DMS53 treated with DMSO at 0.1 percent for 48 hours (cell line): ENCODE measurements at regions not wholly inside any gene's neighbourhood (a gene's known extent, or its start where the extent isn't known, plus 50 kb on each side); places are given as distances from the start of the nearest gene placed in this dataset.
"Not testable (repeated sequence)": the region's sequence is repeated elsewhere in the genome, so short reads cannot be mapped to it uniquely, and the experiment has no call there.

ENCODE experiments used
- DNase-seq: peaks from one replicate; lab custom pipeline; 2025; ENCODE audit not compliant: unreplicated experiment; lab: John Stamatoyannopoulos, UW

DNA sequence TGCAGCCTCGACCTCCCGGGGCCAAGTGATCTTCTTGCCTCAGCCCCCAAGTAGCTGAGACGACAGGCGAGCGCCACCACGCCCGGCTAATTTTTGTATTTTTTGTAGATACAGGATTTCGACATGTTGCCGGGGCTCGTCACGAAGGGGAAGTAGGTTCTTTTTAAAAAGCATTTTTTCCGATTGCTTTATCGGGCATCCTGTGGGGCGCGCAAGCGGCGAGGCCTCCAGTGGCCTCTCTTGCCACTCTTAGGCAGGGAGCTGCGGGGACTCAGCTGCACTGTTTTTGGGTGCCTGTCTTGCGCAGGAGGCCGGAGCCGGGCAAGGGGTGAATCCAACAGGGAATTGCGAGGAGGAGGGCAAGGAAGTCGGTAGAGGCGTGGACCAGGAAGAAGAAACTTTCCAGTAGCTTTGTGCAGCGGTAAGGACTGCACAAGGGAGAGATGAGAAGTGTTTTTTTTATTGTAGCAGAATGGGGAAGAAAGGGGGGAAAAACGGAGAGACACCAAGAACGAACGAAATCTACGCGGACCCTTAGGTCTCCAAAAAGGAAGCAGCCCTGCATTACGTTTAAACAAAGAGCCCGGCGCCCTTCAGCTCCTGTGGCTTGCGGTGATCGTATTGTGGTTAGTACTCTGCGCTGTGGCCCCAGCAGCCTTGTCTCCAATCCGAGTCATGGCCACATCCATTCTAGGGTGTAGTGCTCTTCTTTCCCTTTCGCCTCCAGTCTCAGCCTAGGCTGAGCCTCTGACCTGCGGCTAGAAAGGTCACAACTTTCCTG, 164.8 kb downstream of the PPIAL4G start:
- DNase-seq, result no peak

DNA sequence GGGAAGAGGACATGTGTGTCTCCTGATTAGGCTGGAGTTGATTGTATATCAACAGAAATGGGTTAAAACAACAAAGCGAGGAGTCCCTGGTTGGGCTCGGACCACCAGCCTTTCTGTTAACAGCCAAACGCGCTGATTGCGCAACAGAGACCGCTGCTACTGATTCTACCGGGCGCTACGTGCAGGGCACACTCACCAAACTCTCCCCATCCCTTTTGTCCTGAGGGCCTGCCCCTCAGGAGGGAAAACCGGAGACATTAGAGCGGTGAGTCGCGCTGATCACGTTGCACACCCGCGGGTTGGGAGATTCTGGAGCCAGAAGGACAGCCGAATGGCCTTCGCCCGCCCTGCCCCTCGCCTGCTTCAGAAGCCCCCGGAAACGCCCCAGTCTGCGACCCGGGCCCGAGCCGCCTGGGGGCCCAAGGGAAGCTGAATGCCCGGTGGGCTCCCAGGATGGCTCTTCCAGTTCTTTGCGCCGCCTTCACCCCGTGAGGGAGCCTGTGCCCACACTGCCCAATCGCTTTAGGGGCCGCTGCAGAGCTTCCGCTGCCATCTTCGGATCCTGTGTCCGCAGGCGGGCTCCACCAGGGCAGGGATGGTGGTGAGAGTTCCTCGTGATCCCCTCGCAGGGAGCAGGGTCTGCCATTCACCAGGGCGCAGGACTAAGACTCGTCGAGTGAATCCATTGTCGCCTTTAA, 165.4 kb upstream of the NBPF11 start:
- DNase-seq, result no peak

DNA sequence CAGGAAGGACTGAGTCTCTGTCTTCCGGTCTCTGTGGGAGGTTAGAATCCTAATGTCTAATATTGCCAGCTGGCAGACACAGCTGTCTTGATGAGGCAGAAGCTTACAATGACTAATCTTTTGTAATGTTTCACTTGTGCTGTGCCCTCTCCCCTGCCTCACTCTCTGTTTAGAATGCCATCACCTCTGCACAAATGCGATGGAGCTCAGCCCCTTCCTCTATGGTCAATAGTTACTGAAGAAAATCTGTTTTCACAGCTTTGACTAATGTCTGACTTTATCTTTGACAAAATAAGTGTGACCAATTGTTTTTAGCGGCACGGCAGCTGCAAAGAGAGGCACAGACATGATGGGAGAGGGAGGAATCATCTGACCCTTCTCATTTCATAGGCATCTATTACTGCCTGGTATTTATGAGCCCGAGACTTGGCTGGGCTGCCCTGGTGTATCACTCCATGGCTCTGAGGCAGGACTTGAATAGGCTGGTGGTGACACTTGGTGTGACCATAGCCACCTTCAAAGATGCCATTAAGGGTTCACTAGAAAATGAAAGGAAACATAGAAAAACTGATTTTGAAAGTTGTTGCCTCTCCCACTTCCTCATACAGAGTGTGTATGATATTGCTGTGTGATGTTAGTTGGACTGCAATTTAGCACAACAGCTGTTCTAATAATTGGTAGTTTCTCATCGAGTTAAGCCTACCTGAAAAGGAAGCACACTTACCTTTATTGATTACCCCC, 163.2 kb upstream of the NBPF11 start:
- DNase-seq, result no peak

DNA sequence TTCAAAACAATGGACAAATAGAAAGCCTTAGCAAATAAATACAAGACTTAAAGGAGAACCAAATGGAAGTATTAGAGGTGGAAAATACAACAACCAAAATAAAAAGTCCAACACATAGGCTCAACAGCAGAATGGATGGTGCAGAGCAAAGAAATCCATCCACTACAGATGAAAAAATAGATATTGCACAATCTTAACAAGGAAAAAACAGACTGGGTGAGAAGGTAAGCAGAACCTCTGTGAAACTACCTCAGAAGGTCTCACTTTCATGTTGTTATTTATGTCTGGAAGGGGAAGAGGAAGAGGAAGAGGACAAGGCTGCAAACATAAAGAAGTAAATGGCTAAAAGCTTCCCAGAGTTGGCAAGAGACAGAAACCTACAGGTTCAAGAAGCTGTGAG, 158.7 kb upstream of the NBPF11 start:
- no peak for DNase-seq

DNA sequence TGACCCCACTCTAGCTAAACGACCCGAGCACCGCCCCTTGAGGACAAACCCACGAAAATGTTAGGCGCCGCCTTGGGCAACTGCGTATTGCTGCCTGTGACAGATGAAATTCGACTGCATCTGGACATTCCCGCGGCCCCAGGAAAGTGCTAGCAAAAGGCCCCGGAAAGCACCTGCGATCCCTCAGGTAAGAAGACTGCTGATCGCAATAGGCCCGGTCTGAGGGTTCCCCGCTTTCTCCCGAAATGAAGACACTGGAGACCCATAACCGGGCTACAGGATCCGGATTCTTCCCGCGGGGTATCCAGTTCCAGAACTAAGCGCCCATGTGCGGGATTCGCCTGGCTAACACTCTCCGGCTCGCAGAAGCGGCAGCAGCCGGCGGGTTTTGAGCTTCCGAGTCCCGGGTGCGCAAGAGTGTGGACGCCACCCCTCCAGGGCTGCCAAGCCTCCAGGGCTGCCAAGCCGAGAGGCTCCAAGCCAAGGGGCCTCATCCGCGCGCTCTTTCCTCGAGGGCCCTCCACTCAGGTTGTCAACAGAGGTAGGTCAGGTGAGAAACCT, 157.9 kb upstream of the NBPF11 start:
- DNase-seq, result peak; percentile 7

DNA sequence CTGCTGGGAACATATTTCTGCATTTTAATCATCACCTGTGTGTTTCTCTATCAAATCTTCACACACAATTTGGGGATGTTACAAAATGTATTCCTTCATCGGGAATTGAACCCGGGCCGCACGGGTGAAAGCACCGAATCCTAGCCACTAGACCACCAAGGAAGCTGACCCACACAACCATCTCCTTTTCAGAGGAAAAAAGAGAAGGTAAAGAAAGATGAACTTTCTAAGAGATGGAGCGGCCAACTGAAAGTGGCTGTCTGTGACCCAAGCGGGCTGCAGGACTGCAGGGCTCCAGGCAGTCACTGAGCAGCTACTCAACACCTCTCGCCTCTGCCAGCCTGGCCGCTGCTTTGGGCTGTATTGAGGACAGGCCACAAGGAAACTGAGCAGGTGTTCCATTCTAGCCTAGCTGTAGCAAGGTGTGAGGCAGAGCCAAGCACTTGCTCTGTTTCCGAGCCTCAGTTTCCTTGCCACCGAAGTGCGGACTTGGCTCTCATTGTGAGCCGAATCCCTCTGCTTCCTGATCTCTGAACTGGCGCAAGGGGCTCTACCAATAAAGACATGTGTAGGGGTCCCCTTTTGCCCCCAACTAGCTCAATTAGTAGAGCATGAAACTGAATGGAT, 156.9 kb upstream of the NBPF11 start:
- DNase-seq, result no peak

DNA sequence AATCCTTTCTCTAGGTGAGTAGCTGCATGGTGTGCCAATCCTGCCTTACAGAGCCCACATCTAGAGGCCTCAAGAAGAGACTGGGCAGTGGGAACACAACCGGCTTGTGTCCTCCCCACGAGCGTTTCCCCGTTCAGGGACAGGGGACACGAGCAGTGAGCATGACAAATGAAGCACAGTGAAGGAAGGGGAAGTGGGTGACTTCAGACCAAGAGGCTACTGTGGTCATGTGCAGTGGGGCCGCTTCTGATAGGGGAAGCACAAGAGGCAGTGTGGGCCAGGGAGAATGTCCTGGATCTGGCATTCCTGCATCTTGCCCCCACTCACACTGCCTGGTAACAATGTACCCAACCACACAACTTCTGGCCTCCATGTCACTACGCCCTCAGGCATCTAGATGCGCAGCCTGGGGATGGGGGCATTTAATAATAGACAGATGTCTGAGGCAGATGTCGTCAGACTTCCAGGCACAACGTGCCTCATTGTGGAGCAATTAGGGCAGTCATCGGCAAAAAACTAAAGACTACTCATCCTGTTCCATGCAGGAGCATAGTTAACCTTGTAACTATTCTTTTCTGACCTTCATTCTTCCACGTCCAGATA, 155.6 kb upstream of the NBPF11 start:
- DNase-seq, result no peak

DNA sequence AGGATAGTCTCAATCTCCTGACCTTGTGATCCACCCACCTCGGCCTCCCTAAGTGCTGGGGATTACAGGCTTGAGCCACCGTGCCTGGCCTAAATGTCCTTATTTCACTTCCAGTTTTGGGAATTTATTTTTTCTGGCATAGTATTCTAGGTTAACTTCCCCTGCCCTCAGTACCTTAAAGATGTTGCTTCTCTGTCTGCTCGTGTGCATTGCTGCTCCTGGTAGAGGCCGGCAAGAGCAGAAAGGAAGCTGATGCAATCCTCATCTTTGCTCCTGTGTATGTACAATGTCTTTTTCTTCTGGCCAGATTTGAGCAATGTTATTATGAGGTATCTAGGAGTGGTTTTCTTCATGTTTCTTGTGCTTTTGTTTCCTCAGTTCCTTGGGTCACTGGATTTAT, 152.9 kb upstream of the NBPF11 start:
- not testable (repeated sequence) for DNase-seq

DNA sequence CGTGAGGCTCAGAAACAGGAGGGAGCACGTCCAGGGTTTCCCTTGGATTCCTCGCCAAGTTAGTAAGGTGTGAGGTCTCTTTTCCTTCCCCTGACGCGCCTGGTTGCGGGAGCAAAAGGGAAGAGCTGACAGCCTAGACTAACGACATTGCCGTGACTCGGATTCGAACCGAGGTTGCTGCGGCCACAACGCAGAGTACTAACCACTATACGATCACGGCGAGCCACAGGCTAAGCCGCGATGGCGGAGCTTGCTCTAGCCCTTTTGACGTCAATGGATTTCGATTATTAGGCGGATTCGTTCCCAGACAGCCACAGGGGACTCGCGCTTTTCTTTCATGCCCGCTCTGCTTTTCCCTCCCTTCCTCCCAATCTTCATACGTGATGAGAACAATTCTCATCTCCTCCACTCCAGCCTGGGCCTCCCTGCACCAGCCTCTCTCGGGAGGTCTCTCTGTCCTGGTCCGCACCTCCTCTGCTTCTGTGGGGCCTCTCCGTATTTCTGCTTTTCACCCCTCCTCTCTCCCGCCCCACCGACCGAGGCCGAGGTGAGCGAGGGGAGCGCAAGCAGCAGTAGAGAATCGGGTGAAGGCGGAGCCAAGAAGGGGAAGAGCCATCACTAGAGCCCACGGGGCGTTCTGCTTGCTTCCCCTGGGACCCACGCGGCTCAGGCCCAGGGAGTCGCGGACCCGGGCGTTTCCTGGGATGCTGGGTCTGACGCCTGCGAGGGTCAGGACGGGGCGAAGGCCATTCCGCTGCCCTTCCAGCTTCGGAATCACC, 150.7 kb upstream of the NBPF11 start:
- DNase-seq, result not testable (repeated sequence)

DNA sequence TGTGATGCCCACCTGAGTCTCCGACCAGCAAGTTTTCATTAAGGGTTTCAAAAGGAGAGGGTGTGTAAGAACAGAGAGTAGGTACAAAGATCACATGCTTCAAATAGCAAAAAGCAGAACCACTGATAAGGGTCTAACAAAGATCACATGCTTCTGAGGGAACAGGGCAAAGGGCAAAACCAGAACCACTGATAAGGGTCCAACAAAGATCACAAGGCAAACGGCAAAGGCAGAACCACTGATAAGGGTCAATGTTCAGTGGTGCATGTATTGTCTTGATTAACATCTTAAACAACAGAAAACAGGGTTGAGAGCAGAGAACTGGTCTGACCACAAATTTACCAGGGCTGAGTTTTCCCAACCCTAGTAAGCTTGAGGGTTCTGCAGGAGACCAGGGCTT, 145.8 kb upstream of the NBPF11 start:
- not testable (repeated sequence) for DNase-seq

DNA sequence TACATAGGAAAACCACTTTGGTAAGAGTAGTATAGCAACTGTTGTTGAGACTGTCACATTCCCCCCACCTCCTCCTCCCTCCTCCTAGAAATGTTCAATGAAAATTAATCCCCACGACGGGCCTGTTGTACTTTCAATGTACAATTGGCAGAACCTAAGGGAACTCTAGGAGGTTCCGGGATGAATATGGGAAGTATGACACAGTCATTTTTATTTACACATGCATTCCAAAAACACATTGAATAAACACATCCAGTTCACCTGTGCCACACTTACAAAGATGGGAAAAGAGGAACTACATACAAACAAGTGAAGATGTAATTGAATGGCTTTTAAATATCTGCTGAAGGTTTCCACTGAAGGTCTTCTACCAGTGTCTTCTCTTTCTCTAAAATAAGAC, 144.4 kb upstream of the NBPF11 start:
- DNase-seq, result peak; percentile 4

DNA sequence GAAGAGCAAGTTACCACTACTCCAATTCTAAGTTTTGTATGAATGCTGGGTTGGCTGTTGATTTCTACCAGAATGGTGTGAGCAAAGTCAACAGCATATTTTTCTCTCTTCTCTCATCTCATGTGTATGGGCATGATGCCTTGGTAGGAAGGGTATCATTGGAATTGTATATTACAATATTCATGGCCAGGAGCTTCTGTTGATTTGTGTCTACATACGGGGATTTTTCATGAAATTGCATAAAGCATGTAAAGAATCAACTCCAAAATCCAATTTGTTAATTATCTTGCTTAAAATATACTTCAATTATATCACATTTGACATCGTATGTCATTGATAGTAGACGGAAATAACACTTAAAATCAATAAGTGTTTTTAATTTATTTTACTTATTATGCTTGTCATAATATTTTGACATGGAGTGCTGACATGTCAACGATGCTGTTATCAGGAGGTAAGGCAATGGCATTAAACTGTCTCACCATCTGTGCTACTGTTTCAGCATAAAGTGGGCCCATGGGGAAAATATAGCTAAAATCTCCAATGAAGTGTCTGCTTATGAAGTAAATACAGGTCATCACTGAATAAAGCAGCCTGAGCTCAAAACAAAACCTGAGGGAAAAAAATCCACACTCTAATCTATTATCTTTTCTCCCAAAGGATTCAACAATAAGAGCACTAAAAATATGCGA, 142.2 kb upstream of the NBPF11 start:
- no peak for DNase-seq

DNA sequence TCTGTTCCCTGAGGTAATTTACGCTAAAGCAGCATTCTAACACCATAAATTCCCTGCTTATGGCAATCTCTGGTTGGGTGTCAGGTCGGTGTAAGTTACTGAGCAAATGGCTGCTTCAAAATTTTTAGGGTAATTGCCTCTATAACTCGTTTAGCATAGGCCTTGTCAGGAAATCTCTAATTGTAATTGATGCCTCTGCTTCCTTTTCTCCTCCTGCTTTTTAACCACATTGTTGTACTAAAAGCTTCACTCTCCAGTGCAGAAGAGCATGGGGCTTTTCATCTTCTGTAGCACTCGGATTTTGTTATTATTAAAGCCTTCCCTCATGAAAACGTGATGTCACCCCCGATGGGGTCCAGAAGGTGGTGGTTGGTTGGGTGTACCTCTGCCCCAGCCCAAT, 141.6 kb upstream of the NBPF11 start:
- DNase-seq, result no peak

DNA sequence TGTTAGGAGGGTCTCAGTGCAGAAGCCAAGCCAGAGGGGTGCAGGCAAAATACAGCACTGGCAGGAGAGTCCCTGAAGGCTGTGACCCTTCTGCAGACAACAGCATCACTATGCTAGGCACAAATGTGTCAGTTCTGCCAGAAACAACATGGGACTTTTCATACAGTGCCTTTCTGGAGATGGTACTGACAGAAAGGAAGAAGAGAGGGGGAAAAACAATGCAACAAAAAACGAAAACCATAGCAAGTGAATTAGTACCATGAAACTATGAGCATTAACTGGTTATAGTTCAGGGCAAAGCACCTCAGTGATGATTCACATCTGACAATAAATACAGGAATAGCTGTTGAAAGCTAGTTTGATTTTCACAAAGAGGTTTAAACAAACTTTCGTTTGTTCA, 140.8 kb upstream of the NBPF11 start:
- no peak for DNase-seq

DNA sequence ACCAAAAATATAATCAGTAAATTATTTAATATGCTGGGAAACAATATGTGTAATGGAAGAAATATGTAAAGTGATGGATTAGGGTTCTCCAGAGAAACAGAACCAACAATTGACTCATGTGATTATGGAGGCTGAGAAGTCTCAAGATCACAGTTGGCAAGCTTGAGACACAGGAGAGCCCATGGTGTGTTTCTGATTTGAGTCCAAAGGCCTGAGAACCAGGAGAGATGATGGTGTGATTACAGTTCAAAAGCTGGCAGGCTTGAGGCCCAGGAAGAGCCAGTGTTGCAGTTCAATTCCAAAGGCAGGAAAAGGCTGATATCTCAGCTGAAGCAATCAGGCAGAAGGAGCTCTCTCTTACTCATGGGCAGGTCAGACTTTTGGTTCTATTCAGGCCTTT, 138.8 kb upstream of the NBPF11 start:
- DNase-seq, result no peak

DNA sequence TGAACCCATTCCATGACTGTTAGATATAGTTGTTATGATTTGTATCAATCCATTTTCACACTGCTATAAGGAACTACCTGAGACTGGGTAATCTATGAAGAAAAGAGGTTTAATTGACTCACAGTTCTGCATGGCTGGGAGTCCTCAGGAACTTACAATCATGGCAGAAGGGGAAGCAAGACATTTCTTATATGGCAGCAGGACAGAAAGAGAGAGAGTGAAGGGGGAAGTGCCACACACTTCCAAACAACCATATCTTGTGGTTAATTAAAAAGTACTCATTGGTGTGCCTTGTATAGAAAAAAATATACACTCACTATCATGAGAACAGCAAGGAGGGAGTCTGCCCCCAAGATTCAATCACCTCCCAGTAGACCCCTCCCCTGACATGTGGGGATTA, 137.6 kb upstream of the NBPF11 start:
- DNase-seq, result no peak

DNA sequence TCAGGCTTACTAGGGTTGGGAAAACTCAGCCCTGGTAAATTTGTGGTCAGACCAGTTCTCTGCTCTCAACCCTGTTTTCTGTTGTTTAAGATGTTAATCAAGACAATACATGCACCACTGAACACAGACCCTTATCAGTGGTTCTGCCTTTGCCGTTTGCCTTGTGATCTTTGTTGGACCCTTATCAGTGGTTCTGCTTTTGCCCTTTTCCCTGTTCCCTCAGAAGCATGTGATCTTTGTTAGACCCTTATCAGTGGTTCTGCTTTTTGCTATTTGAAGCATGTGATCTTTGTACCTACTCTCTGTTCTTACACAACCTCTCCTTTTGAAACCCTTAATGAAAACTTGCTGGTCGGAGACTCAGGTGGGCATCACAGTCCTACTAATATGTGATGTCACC, 133.9 kb upstream of the NBPF11 start:
- DNase-seq, result not testable (repeated sequence)

DNA sequence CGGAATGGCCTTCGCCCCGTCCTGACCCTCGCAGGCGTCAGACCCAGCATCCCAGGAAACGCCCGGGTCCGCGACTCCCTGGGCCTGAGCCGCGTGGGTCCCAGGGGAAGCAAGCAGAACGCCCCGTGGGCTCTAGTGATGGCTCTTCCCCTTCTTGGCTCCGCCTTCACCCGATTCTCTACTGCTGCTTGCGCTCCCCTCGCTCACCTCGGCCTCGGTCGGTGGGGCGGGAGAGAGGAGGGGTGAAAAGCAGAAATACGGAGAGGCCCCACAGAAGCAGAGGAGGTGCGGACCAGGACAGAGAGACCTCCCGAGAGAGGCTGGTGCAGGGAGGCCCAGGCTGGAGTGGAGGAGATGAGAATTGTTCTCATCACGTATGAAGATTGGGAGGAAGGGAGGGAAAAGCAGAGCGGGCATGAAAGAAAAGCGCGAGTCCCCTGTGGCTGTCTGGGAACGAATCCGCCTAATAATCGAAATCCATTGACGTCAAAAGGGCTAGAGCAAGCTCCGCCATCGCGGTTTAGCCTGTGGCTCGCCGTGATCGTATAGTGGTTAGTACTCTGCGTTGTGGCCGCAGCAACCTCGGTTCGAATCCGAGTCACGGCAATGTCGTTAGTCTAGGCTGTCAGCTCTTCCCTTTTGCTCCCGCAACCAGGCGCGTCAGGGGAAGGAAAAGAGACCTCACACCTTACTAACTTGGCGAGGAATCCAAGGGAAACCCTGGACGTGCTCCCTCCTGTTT, 128.9 kb upstream of the NBPF11 start:
- DNase-seq, result not testable (repeated sequence)
